DMS153 treated with DMSO at 0.1 percent for 48 hours (cell line): ENCODE measurements at regions not wholly inside any gene's neighbourhood (a gene's known extent, or its start where the extent isn't known, plus 50 kb on each side); places are given as distances from the start of the nearest gene placed in this dataset.
"Not testable (repeated sequence)": the region's sequence is repeated elsewhere in the genome, so short reads cannot be mapped to it uniquely, and the experiment has no call there.

ENCODE experiments used
- DNase-seq: peaks from one replicate; lab custom pipeline; 2025; ENCODE audit not compliant: unreplicated experiment; lab: John Stamatoyannopoulos, UW

DNA sequence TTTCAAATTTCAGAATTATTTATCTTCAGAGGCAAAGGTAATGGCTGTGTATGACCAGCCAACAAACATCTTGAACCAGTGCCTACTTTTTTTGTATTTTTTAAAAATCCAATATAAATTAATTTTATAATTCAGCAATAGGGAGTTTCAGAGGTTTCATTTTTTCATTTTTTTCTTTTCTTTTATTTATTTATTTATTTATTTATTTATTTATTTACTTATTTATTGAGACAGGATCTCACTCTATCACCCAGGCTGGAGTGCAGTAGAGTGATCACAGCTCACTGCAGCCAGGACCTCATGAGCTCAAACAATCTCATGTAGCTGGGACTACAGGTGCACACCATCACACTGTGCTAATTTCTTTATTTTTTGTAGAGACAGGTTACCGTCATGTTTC lies 250.5 kb downstream of the TMEM47 start:
- no peak for DNase-seq

GRCh38 chrX:34404386-34405070 lies 252.6 kb downstream of the TMEM47 start:
- no peak for DNase-seq

DNA sequence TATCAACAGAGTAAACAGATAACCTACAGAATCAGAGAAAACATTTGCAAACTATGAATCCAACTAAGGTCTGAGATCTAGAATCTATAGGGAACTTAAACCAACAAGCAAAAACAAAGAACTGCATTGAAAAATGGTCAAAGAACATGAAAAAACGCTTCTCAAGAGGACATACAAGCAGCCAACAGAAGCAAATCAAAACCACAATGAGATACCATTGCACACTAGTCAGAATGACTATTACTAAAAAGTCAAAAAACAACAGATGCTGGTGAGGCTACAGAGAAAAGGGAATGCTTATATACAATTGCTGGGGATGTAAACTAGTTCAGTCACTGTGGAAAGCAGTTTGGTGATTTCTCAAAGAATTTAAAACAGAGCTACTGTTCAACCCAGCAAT lies 255.7 kb downstream of the TMEM47 start:
- no peak for DNase-seq

GRCh38 chrX:34382416-34382815 lies 250.3 kb upstream of the FAM47A start:
- DNase-seq = no peak

DNA sequence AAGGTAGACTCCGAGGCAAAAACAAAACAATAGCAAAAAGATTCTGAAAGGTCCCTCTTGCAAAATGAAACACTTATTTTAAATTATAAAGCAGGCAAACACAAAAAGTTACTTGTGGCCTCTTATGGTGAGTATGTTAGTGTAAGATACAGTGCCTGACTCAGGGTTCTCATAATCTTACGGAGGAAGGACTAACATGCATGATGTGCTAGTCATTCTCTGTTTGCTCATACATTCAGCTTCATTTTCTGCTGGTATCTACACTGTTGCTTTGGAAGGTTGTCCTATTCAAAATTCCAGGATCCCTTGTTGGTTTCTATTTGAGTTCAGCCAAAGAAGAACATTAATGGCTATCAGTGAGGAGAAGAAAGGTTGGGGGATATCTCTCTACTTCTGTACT lies 249.1 kb upstream of the FAM47A start:
- DNase-seq = no peak

- DNase-seq = no peak
Observed at GRCh38 chrX:34379891-34380290, 247.8 kb upstream of the FAM47A start.

- no peak for DNase-seq
Observed at GRCh38 chrX:34377645-34378044, 245.5 kb upstream of the FAM47A start.

DNA sequence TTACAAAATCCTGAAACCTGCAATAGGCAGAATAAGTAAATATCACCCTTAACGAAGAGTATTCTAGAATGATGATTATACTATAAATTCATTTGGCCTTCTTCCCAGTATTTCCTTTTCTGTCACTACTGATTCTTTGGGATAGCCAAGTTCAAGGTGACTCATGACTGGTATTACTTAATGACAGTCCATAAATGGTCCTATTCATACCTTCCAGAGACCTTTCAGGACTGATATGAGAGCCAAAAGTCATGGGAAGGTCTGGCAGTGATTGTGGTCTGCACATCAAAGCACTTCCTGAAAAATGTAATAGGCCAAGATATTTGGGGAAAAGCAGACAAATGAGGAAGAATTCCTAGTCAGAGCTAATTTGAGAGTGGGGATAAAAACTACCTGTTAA lies 239.6 kb upstream of the FAM47A start:
- DNase-seq = no peak

- DNase-seq = peak; percentile 17
Observed at GRCh38 chrX:34365471-34365870, 233.4 kb upstream of the FAM47A start.

DNA sequence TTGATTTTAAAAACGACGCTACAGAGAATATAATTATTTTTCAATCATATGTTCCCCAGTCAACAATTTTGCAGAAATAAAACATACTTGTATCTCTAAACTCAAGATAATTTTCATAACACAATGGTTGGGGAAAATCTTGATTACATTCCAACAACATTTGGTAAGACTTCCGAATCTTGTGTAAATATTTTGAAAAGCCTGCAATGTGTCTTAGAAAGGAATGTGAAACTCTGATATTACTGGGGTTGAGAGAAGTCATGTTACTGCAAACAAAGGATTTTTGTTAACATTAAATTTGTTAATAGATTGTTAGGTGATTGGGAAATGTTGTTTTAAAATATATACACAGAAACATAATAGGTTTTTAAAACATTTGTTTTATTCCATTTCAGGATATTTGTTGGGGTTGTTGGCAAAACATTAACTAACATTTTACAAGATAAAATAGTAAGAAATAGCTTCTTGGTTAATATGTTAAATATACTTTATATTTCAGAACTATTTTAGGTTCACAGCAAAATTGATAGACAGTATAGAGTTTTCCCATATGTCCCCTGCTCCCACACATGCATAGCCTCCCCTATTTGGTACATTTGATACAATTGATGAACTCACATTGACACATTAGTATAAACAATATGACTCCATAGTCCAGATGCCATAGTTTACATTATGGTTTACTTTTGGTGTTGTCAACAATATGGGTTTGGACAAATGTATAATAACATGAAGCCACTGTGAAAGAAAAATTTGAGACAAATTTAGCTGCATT lies 218.6 kb upstream of the FAM47A start:
- no peak for DNase-seq

DNA sequence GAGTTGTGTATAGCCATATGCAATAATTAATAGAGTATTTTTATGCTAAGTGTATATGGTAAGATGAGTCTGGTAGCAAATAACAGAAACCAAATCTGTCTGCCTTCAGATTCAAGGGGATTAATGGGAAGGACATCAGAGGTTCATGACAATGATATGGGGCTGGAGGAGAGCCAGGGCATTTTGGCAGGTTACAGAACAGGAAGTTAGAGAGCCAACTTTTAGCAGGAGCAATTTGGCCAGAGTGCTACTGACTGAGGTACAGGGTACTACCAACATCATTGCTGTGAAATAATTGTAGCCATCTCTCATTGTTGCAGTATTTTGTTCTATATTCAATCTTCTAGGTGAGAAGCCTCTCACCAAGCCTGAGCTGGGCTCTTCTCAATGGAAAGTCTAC lies 210.9 kb upstream of the FAM47A start:
- peak; percentile 6 for DNase-seq

- no peak for DNase-seq
Observed at GRCh38 chrX:34341814-34342213, 209.7 kb upstream of the FAM47A start.

DNA sequence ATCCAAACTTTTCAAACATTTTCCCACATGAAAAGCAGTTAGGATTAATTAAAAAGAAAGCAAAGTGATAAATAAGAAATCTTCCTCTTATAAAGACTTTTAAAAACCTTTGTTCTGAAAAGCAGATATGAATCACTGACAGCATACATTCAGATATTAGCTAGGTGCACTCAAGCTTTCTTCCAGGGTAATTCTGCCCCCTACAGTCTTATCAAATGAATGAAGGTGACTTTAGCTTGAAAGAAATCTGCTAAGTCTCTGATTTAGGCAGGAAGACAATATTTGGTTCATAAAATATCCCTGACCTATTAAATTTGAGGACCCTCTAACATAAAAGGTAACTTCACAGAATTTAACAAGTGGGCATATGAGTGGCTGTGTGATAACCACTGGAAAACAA lies 209.1 kb upstream of the FAM47A start:
- no peak for DNase-seq

DNA sequence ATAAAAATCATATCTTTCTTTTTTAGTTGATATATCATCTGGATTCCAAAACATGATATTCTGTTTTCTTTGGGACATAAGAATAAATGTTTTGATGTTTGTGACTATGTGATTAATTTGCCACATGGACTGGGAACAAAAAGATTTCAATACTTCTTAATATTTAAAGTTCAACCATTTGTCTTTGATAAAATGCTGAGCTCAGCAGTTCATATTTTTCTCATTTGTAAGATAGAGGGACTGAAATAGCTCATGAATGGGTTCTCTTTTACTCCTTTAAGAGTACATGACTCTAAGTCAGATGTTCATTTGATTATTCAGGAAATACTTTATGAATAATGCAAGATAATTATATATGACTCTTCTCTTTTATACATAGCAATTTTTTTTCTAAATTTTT lies 205.9 kb upstream of the FAM47A start:
- DNase-seq = no peak

- DNase-seq = not testable (repeated sequence)
Observed at GRCh38 chrX:34335376-34335775, 203.3 kb upstream of the FAM47A start.

DNA sequence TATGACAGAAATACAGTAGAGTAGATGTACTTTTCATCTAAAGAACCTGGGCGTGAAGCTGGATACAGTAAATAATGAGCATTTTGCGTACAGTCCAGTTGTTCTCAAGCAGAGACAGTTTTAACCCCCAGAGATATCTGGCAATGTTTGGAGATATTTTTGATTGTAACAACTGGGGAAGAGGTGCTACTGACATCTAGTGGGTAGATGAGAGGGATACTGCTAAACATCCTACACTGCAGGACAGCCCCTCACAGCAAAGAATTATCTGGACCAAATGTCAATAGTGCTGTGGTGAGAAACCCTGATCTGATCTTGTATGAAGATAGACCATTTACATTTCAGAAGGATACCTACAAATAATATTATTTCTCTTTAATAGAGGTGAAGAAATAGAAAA lies 200.2 kb upstream of the FAM47A start:
- DNase-seq = no peak

GRCh38 chrX:34325460-34325859 lies 193.3 kb upstream of the FAM47A start:
- no peak for DNase-seq

DNA sequence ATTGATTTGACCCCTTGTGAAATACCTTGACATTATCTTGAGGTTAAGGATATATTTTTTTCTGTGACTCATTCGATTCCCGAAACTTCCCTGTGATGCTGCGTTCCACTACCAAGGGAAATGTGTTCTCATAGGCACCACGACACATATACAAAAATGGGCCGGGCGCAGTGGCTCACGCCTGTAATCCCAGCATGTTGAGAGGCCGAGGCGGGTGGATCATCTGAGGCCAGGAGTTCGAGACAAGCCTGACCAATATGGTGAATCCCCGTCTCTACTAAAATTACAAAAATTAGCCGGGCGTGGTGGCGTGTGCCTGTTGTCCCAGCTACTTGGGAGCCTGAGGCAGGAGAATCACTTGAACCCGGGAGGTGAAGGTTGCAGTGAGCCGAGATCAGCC lies 188.3 kb upstream of the FAM47A start:
- not testable (repeated sequence) for DNase-seq

DNA sequence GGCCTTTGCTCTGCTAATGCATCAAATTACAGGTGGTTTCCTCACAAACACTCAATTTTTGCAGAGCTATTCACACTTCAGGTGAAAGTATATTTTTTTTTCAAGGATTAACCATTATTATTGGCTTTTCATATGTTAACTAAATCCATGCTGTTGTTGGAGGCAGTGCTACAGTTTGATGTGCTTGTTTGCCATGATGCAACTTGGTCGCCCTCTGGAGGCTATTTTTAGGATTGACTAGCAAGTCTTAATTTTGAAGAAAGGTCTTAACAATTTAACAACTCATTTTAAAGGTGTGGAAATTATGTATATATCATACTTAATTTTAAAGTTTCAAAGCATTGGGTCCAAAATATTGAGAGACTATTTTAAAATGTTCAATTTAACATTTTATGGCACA lies 168.8 kb upstream of the FAM47A start:
- no peak for DNase-seq

DNA sequence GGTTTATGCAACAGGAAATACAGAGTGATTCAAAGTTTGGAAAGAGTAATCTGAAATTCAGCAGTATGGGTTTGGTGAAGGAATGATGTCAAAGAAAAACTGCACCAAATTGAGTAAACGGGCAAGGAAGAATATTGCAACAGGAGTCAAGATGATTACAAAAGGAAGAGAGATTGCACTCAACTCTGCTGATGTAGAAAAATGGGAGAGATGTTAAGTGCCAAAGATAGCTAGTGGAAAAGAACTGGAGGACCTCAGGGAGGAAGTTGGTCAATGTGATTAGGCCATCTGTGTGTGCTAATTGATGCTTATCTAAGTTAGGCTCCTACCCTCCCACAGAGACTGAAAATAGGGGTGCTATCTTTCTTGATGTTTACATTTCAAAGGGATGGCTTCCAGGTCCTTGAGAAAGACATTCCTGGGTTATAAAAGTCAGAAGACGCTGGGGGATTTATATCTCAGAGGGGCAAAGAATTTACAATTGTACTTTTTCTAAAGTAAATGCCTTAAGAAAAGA lies 167.4 kb upstream of the FAM47A start:
- DNase-seq = no peak

GRCh38 chrX:34294665-34295064 lies 162.6 kb upstream of the FAM47A start:
- DNase-seq = no peak

GRCh38 chrX:34288782-34289181 lies 156.7 kb upstream of the FAM47A start:
- DNase-seq = no peak
